Body of pancreas (tissue), 4 donors: ENCODE measurements at regions not wholly inside any gene's neighbourhood (a gene's known extent, or its start where the extent isn't known, plus 50 kb on each side); places are given as distances from the start of the nearest gene placed in this dataset.

Source experiments
- CTCF ChIP-seq, 7 experiments: fragments of 450-650 bp in 4 of 7; fragments of 200-600 bp in 3 of 7; sonication (generic) in 3 of 7; IDR thresholded peaks; one replicate each; pipeline ENCODE4 v1.5.1; 2016 to 2019; ENCODE audit warnings: antibody characterized with exemption in 7 of 7
- POLR2A ChIP-seq, 3 donors: fragments of 450-650 bp; IDR thresholded peaks; one replicate each; pipeline ENCODE4 v1.6.1; 2016; ENCODE audit warnings: antibody characterized with exemption in 3 of 3, mild to moderate bottlenecking in 2 of 3

GRCh38 chr9:28915202-28915930, 1342.1 kb upstream of the C9orf72 start:
- TF ChIP-seq CTCF (IDR thresholded peaks at IDR 0.05) (no peak), POLR2A (IDR thresholded peaks at IDR 0.05) (no peak)
